SU-DHL-6 (cell line): ENCODE measurements at regions not wholly inside any gene's neighbourhood (a gene's known extent, or its start where the extent isn't known, plus 50 kb on each side); places are given as distances from the start of the nearest gene placed in this dataset.

ENCODE experiments used
- H2AFZ ChIP-seq: fragments of 200-600 bp; sonication (generic); 2 replicates; pipeline ENCODE4 v1.6.1; 2014; ENCODE audit warnings: low read depth, mild to moderate bottlenecking, moderate library complexity, mixed read lengths, antibody characterized with exemption, low read length; ENCODE audit not compliant: severe bottlenecking
- H3F3A ChIP-seq: fragments of 200-600 bp; shearing (Covaris generic); 2 replicates; pipeline ENCODE4 v1.6.0; 2016; ENCODE audit warnings: antibody characterized with exemption, mild to moderate bottlenecking; ENCODE audit not compliant: insufficient read depth
- H3K27ac ChIP-seq: fragments of 200-600 bp; sonication (generic); 2 replicates; pipeline ENCODE4 v1.5.1; 2016; ENCODE audit warnings: low read depth, mild to moderate bottlenecking, low read length, moderate library complexity, mixed read lengths
- H3K27me3 ChIP-seq: fragments of 200-600 bp; sonication (generic), shearing (Covaris generic); 2 replicates; pipeline ENCODE4 v1.6.0; 2014; ENCODE audit warnings: mild to moderate bottlenecking, low read length
- H3K36me3 ChIP-seq: fragments of 200-600 bp; sonication (generic); 2 replicates; pipeline ENCODE4 v1.6.1; 2014; ENCODE audit warnings: mild to moderate bottlenecking, low read length, mixed read lengths
- H3K4me2 ChIP-seq: fragments of 300-600, 200-600 bp; shearing (Covaris generic), sonication (generic); 2 replicates; pipeline ENCODE4 v1.6.0; 2014; ENCODE audit warnings: low read length, low read depth, mild to moderate bottlenecking; ENCODE audit not compliant: poor library complexity, severe bottlenecking
- H3K4me3 ChIP-seq: fragments of 200-600 bp; sonication (generic); 2 replicates; pipeline ENCODE4 v1.5.1; 2014; ENCODE audit warnings: antibody characterized with exemption, low read length, mild to moderate bottlenecking, mixed read lengths; ENCODE audit not compliant: insufficient read depth, poor library complexity, severe bottlenecking
- H3K79me2 ChIP-seq: fragments of 200-600 bp; sonication (generic); 2 replicates; pipeline ENCODE4 v1.6.1; 2014; ENCODE audit warnings: mild to moderate bottlenecking, low read length, moderate library complexity; ENCODE audit not compliant: insufficient read depth
- H3K9ac ChIP-seq: fragments of 200-600 bp; sonication (generic); 2 replicates; pipeline ENCODE4 v1.7.0; 2014; ENCODE audit warnings: mild to moderate bottlenecking, low read length
- H3K9me2 ChIP-seq: fragments of 200-600 bp; sonication (generic); replicated peaks from 2 replicates; pipeline ENCODE4 v1.6.1; 2014; ENCODE audit warnings: low read length; ENCODE audit not compliant: insufficient read depth
- H3K9me3 ChIP-seq: fragments of 200-600 bp; sonication (generic); 2 replicates; pipeline ENCODE4 v1.6.1; 2014; ENCODE audit warnings: low read length, mixed read lengths; ENCODE audit not compliant: insufficient read depth
- H4K20me1 ChIP-seq: fragments of 200-600 bp; sonication (generic); 2 replicates; pipeline ENCODE4 v1.6.1; 2014; ENCODE audit warnings: low read depth, mild to moderate bottlenecking, antibody characterized with exemption, low read length, moderate library complexity, mixed read lengths
- EZH2phosphoT487 ChIP-seq: fragments of 200-600 bp; sonication (generic), shearing (Covaris generic); conservative IDR thresholded peaks from 2 replicates; pipeline ENCODE4 v1.6.1; 2018; ENCODE audit warnings: mild to moderate bottlenecking, antibody characterized with exemption, low read length, moderate library complexity, mixed read lengths
- TF ChIP-seq, protein P1 (sequence below): fragments of 200-600 bp; sonication (generic); IDR thresholded peaks from one replicate; pipeline ENCODE4 v1.5.1; 2017; ENCODE audit warnings: antibody characterized with exemption, mild to moderate bottlenecking, low read length, moderate library complexity; ENCODE audit not compliant: insufficient read depth, poor library complexity, severe bottlenecking

DNA sequence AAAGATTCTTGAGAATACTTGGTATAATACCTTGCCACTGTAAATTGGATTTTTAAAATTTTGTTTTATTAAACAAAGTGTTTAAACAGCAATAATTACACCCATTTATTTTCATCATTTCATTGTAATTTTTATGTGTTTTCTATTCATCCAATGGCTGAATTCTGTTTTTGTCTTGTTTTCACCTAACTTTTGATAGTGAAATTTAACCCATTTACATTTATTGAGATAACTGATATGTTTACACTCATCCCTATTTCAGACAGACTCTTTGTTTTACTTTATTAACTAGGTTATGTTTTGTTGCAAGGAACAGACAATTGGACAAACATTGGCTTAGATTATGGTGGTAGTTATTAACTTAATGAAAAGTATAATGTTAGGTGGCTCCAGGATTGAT, 113.1 kb upstream of the REG3A start:
- no peak overlapping the region for H3K4me3 ChIP-seq
- no peak overlapping the region for H3K4me2 ChIP-seq
- 0 out of 2 replicates have a peak, but pooled peaks cover 7% of the 10 kb centered on the region for H3K9me3 ChIP-seq
- no peak overlapping the region for H3K27ac ChIP-seq
- no peaks in the 10 kb centered on the region for H3K9me2 ChIP-seq
- no peaks in the 10 kb centered on the region for H3K79me2 ChIP-seq
- TF ChIP-seq, protein P1, sequence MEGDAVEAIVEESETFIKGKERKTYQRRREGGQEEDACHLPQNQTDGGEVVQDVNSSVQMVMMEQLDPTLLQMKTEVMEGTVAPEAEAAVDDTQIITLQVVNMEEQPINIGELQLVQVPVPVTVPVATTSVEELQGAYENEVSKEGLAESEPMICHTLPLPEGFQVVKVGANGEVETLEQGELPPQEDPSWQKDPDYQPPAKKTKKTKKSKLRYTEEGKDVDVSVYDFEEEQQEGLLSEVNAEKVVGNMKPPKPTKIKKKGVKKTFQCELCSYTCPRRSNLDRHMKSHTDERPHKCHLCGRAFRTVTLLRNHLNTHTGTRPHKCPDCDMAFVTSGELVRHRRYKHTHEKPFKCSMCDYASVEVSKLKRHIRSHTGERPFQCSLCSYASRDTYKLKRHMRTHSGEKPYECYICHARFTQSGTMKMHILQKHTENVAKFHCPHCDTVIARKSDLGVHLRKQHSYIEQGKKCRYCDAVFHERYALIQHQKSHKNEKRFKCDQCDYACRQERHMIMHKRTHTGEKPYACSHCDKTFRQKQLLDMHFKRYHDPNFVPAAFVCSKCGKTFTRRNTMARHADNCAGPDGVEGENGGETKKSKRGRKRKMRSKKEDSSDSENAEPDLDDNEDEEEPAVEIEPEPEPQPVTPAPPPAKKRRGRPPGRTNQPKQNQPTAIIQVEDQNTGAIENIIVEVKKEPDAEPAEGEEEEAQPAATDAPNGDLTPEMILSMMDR = no peak
- TF ChIP-seq EZH2phosphoT487 = no peak
- no peaks in the 10 kb centered on the region for H3K27me3 ChIP-seq
- H3K36me3 ChIP-seq = no peaks in the 10 kb centered on the region
- H4K20me1 ChIP-seq = no peaks in the 10 kb centered on the region
- H2AFZ ChIP-seq = no peak overlapping the region
- no peak overlapping the region for H3K9ac ChIP-seq
- H3F3A ChIP-seq = no peaks in the 10 kb centered on the region

DNA sequence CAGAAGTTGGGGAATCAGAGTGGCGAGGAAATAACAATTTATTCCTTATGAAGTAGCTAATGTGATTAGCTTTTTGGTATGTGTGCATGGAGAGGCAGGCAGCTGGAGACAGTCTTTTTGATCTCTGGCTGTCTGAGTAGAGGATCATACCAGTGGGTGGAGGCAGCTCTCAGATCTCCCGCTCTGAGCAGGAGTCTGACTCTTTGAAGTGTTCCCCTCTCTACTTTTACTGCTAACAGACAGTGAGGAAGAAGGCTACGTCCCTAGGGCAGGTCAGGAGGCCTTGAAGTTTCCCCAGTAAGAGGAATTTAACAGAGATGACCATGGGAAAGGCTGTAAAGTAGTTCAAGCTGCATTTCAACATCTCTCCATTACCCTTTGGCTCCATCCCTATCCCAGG, 111.9 kb upstream of the REG3A start:
- no peak overlapping the region for H3K4me2 ChIP-seq
- no peaks in the 10 kb centered on the region for H3K36me3 ChIP-seq
- no peak overlapping the region for H2AFZ ChIP-seq
- H3K9me3 ChIP-seq = 0 out of 2 replicates have a peak, but pooled peaks cover 7% of the 10 kb centered on the region
- H3K27ac ChIP-seq = no peak overlapping the region
- TF ChIP-seq, protein P1 = no peak
- no peak for TF ChIP-seq EZH2phosphoT487
- no peaks in the 10 kb centered on the region for H3K27me3 ChIP-seq
- no peaks in the 10 kb centered on the region for H3F3A ChIP-seq
- H3K9ac ChIP-seq = no peak overlapping the region
- no peak overlapping the region for H3K4me3 ChIP-seq
- no peaks in the 10 kb centered on the region for H3K79me2 ChIP-seq
- no peaks in the 10 kb centered on the region for H4K20me1 ChIP-seq
- H3K9me2 ChIP-seq = no peaks in the 10 kb centered on the region

DNA sequence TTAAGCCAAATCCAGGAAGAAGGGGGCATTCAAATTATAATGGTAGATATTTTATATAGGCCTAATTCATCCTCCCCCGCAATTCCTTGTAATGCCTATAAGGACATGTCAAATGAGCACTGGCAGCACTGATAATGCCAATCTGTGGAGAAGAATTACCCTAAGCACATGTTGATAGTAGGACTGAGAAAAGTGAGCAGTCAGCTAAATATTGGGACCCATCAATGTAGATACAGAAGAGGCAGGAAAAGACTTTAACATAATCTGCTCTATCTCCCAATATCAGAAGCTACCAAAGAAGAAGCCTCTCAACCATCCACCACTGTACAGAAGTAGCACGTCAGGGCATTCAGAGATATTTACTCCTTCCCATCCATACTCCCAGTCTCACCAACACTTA, 101.3 kb upstream of the REG3A start:
- H3K9me3 ChIP-seq = no peaks in the 10 kb centered on the region
- no peak overlapping the region for H3K27ac ChIP-seq
- no peak overlapping the region for H3K9ac ChIP-seq
- TF ChIP-seq EZH2phosphoT487 = no peak
- TF ChIP-seq, protein P1 = no peak
- no peaks in the 10 kb centered on the region for H3K79me2 ChIP-seq
- no peak overlapping the region for H2AFZ ChIP-seq
- no peaks in the 10 kb centered on the region for H3K27me3 ChIP-seq
- H3K4me3 ChIP-seq = no peak overlapping the region
- H4K20me1 ChIP-seq = no peaks in the 10 kb centered on the region
- no peaks in the 10 kb centered on the region for H3F3A ChIP-seq
- H3K9me2 ChIP-seq = no peaks in the 10 kb centered on the region
- H3K4me2 ChIP-seq = no peak overlapping the region
- no peaks in the 10 kb centered on the region for H3K36me3 ChIP-seq

DNA sequence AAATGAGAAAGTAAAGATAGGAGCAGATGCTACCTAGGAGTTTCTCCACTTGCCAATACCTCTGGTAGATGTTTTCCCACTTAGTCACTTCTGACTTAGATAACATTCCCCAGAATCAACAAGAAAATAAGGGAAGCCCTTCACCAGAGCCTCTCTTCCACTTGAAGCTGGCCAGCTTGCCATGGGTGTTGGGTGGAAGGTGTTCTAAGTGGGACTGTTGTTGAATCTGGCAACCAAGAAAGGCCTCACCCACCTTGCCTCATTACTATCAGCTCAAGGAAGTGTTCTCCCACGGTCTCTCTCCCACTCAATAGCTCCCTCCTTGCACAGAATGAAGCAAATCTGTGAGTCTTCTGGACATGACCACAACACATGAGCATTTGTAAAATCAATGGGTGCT, 100.4 kb upstream of the REG3A start:
- Histone ChIP-seq H3F3A (no peaks in the 10 kb centered on the region), H3K27ac (no peak overlapping the region), H3K9ac (no peak overlapping the region), H3K9me3 (no peaks in the 10 kb centered on the region), H3K27me3 (no peaks in the 10 kb centered on the region), H3K4me2 (no peak overlapping the region), H3K36me3 (no peaks in the 10 kb centered on the region), H4K20me1 (no peaks in the 10 kb centered on the region), H3K9me2 (no peaks in the 10 kb centered on the region), H3K4me3 (no peak overlapping the region), H3K79me2 (no peaks in the 10 kb centered on the region), H2AFZ (no peak overlapping the region)
- TF ChIP-seq, protein P1 = no peak
- TF ChIP-seq EZH2phosphoT487 = no peak
